Retinal pigment epithelial cell (primary cell): ENCODE measurements at regions not wholly inside any gene's neighbourhood (a gene's known extent, or its start where the extent isn't known, plus 50 kb on each side); places are given as distances from the start of the nearest gene placed in this dataset.

Experiments
- DNase-seq: peaks from one replicate; pipeline ENCODE4 v3.0.0-alpha.2; 2010; ENCODE audit warnings: low read depth
- H3K4me3 ChIP-seq: 2 replicates; pipeline ENCODE4 v1.5.1; 2011; ENCODE audit warnings: mild to moderate bottlenecking, low read length, control low read depth, moderate library complexity
- CTCF ChIP-seq: conservative IDR thresholded peaks from 2 replicates; pipeline ENCODE4 v1.5.1; 2011; ENCODE audit warnings: low read depth, low read length, control low read depth, inconsistent platforms

DNA sequence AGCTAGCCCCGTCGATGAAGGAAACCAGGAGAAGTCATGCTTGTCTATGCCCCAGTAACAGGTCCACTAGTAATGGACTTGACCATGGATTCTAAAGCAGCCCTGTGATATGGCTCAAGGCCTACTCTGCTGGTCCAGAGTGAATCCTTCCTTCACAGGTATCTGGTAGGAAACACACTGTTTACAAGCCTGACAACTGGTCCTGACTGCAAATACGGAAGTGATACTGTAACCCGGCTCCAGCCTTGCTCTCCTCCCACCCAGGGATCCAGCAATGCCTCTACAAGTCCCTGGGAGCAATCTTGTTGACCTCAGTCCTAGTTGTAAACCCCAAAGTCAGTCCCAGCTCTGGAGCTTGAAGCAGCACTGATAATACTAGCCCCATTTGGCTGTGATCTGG lies 239.2 kb upstream of the GRID2 start:
- no peak overlapping the region for H3K4me3 ChIP-seq
- DNase-seq = no peak
- TF ChIP-seq CTCF = no peak

DNA sequence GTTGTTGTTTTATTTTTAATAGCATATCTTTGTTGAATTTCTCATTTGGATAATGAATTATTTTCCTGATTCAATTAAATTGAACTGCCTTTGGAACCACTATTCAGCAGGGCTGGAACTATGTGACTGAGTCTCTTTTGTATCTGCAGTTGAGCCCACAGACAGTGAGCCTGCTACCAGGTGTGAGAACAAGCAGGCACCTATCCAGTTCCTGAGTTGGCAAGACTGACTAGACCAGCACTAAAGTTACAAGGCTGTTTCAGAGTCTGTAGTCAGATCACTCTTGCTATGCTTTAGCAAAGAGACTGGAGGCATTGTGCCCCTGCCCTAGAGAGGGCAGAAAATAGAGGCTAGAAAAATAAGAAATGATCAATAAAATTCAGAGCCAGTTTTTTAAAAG lies 237.3 kb upstream of the GRID2 start:
- no peak for TF ChIP-seq CTCF
- DNase-seq = no peak
- H3K4me3 ChIP-seq = no peak overlapping the region

DNA sequence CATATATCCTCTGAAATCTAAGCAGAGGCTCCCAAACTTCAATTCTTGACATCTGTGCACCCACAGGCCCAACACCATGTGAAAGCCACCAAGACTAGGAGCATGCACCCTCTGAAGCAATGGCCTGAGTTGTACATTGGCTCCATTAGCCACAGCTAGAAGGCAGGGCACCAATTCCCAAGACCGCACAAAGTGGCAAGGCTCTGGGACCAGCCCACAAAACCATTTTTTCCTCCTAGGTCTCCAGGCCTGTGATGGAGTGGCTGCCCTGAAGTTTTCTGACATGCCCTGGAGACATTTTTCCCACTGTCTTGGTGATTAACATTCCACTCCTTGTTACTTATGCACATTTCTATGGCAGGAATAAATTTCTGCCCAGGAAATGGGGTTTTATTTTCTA lies 232.2 kb upstream of the GRID2 start:
- H3K4me3 ChIP-seq = no peak overlapping the region
- DNase-seq = no peak
- TF ChIP-seq CTCF = no peak

DNA sequence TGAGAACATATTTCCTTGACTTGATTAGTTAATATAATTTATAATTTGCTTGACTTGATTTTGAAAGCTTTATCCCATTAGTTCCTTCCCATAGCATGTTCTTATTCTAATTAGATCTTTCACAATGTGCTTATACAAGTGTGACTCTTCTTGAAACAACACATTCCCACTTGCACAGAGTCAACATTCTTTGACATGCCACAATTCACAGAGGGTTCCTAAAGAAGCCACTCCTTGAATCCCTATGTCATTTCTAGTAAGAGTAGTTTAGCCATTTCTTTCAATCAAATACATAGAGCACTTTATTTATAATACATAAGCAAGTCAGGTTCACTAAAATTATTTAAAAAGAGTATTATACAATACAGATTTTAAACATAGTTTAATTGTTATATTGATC lies 228.9 kb upstream of the GRID2 start:
- H3K4me3 ChIP-seq = no peak overlapping the region
- peak; percentile 10 for DNase-seq
- TF ChIP-seq CTCF = no peak

DNA sequence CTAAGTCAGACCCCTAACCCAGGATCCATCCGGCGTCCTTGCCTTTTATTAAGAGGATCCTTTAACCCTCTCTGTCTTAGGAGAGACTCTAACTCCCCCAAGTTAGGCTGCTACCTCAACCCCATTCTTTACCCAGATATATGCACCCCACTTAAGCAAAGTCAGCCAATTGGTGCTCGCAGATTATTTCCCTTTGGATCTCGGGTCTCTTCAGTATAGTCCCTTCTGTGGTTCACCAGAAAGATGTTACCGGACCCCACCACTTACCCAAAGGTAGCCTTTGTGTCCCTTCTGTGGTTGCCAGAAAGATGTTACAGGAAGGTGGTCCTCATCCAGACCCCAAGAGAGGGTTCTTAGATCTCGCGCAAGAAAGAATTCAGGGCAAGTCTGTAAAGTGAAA lies 212.9 kb upstream of the GRID2 start:
- no peak for DNase-seq
- no peak for TF ChIP-seq CTCF
- no peak overlapping the region for H3K4me3 ChIP-seq

GRCh38 chr4:92091335-92091734 lies 212.4 kb upstream of the GRID2 start:
- TF ChIP-seq CTCF = peak; percentile 12
- no peak overlapping the region for H3K4me3 ChIP-seq
- no peak for DNase-seq

DNA sequence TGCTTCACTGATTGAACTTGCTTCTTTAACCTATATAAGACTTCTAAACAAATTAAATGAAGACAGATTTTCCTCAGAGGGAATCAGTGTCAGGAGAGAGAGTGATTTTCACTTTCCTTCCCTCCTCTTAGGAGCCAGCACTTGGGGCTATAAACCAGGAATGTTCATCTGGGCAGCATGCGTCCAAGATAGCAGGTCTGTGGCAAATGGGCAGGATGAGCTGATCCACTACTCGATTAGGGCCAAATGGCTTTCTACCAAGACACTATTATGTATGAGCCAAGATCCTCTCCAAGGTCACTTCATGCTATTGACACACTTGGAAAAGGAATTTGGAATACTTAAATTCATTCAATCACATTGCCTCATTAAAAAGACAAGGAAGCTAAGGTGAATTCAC lies 203.9 kb upstream of the GRID2 start:
- no peak for TF ChIP-seq CTCF
- DNase-seq = no peak
- no peak overlapping the region for H3K4me3 ChIP-seq
